IMR-90 (cell line): ENCODE measurements at regions not wholly inside any gene's neighbourhood (a gene's known extent, or its start where the extent isn't known, plus 50 kb on each side); places are given as distances from the start of the nearest gene placed in this dataset.

Source experiments
- ATAC-seq: fragments of 200-7000 bp; cut with Tn5 transposase; 2 replicates; pipeline ENCODE4 v1.9.1; 2020; ENCODE audit warnings: low read depth, mild to moderate bottlenecking, moderate library complexity
- BruUV-seq: library from RNA; stranded (reverse); fragments of 400-500 nt; replicated peaks from 2 replicates; lab custom pipeline; 2021; lab: Mats Ljungman, UMichigan
- CTCF ChIA-PET: fragments of 300-600 bp; formaldehyde crosslinking; extraction: SDS; loops from one replicate; lab custom pipeline; 2021; ENCODE audit warnings: antibody characterized with exemption; lab: Yijun Ruan, JAX
- POLR2A ChIA-PET: fragments of 300-600 bp; sonication (Branson Sonifier 250); formaldehyde crosslinking; loops from one replicate; lab custom pipeline; 2022; ENCODE audit warnings: antibody characterized with exemption; ENCODE audit not compliant: unreplicated experiment; lab: Charles Lee
- DNase-seq: peaks from one replicate; pipeline ENCODE4 v3.0.0; 2013
- H2AFZ ChIP-seq: replicated peaks from 2 replicates; pipeline ENCODE3; 2013; ENCODE audit warnings: low read length, mild to moderate bottlenecking; ENCODE audit not compliant: poor library complexity
- H2AK5ac ChIP-seq: 2 replicates; pipeline ENCODE4 v1.6.1; 2013; ENCODE audit warnings: low read depth, low read length, inconsistent platforms
- H2AK9ac ChIP-seq: replicated peaks from 2 replicates; pipeline ENCODE3; 2013; ENCODE audit warnings: mild to moderate bottlenecking, low read depth, low read length, moderate library complexity; ENCODE audit not compliant: poor library complexity
- H2BK120ac ChIP-seq: 2 replicates; pipeline ENCODE4 v1.6.1; 2013; ENCODE audit warnings: low read depth, low read length, inconsistent platforms
- H2BK15ac ChIP-seq: 3 replicates; pipeline ENCODE4 v1.6.1; 2013; ENCODE audit warnings: low read depth, low read length, inconsistent platforms
- H2BK20ac ChIP-seq: 2 replicates; pipeline ENCODE4 v1.6.1; 2013; ENCODE audit warnings: low read depth, mild to moderate bottlenecking, inconsistent platforms, low read length, moderate library complexity
- H2BK5ac ChIP-seq: 2 replicates; pipeline ENCODE4 v1.6.1; 2013; ENCODE audit warnings: mild to moderate bottlenecking, low read depth, low read length, inconsistent platforms; ENCODE audit not compliant: poor library complexity, severe bottlenecking
- H3K14ac ChIP-seq: replicated peaks from 2 replicates; pipeline ENCODE4 v1.6.1; 2013; ENCODE audit warnings: low read depth, low read length, inconsistent platforms
- H3K18ac ChIP-seq: 2 replicates; pipeline ENCODE4 v1.6.1; 2013; ENCODE audit warnings: low read depth, low read length, control low read depth
- H3K23ac ChIP-seq: 2 replicates; pipeline ENCODE4 v1.6.1; 2013; ENCODE audit warnings: low read depth, low read length, inconsistent platforms
- H3K27ac ChIP-seq: 2 replicates; pipeline ENCODE4 v1.5.1; 2013; ENCODE audit warnings: mild to moderate bottlenecking, control low read depth, low read length; ENCODE audit not compliant: insufficient read depth
- H3K27me3 ChIP-seq: 2 replicates; pipeline ENCODE4 v1.6.1; 2013; ENCODE audit warnings: low read length; ENCODE audit not compliant: control insufficient read depth, insufficient read depth
- H3K36me3 ChIP-seq: 2 replicates; pipeline ENCODE4 v1.6.1; 2013; ENCODE audit warnings: low read length, mixed read lengths; ENCODE audit not compliant: control insufficient read depth, insufficient read depth
- H3K4ac ChIP-seq: 2 replicates; pipeline ENCODE4 v1.6.1; 2013; ENCODE audit warnings: low read depth, low read length, inconsistent platforms
- H3K4me1 ChIP-seq: 2 replicates; pipeline ENCODE4 v1.6.1; 2013; ENCODE audit warnings: low read length, mixed read lengths; ENCODE audit not compliant: control insufficient read depth, insufficient read depth
- H3K4me2 ChIP-seq: 2 replicates; pipeline ENCODE4 v1.6.1; 2013; ENCODE audit warnings: low read depth, mild to moderate bottlenecking, control low read depth, low read length, moderate library complexity
- H3K4me3 ChIP-seq: 2 replicates; pipeline ENCODE4 v1.5.1; 2013; ENCODE audit warnings: low read depth, mild to moderate bottlenecking, control low read depth, low read length, moderate library complexity; ENCODE audit not compliant: insufficient read depth
- H3K56ac ChIP-seq: 2 replicates; pipeline ENCODE4 v1.6.1; 2013; ENCODE audit warnings: low read length, inconsistent platforms; ENCODE audit not compliant: insufficient read depth; ENCODE audit errors: extremely low read depth
- H3K79me1 ChIP-seq, 2 experiments: 2 replicates each; pipeline ENCODE4 v1.6.1; 2013; ENCODE audit warnings: low read length in 2 of 2, inconsistent platforms in 1 of 2, low read depth in 1 of 2
- H3K9ac ChIP-seq: 2 replicates; pipeline ENCODE4 v1.6.1; 2013; ENCODE audit warnings: low read depth, low read length, control low read depth
- H3K9me1 ChIP-seq: 2 replicates; pipeline ENCODE4 v1.6.1; 2013; ENCODE audit warnings: low read length, inconsistent platforms; ENCODE audit not compliant: insufficient read depth
- H3K9me3 ChIP-seq: 2 replicates; pipeline ENCODE4 v1.6.1; 2013; ENCODE audit warnings: low read length; ENCODE audit not compliant: control insufficient read depth, insufficient read depth
- H4K20me1 ChIP-seq: 2 replicates; pipeline ENCODE4 v1.6.1; 2013; ENCODE audit warnings: low read length, inconsistent platforms; ENCODE audit not compliant: insufficient read depth
- H4K5ac ChIP-seq: 2 replicates; pipeline ENCODE4 v1.6.1; 2013; ENCODE audit warnings: mild to moderate bottlenecking, low read depth, low read length, control low read depth
- H4K8ac ChIP-seq, 2 experiments: 2 replicates each; pipeline ENCODE4 v1.6.1; 2013; ENCODE audit warnings: low read depth in 2 of 2, low read length in 2 of 2, control low read depth in 1 of 2, inconsistent platforms in 1 of 2
- H4K91ac ChIP-seq: 2 replicates; pipeline ENCODE4 v1.6.1; 2013; ENCODE audit warnings: low read depth, low read length, inconsistent platforms; ENCODE audit not compliant: insufficient read depth
- CHD1 ChIP-seq: IDR thresholded peaks from 2 replicates; pipeline ENCODE4 v1.6.1; 2012; ENCODE audit warnings: low read depth, low read length, improper control_type of control experiment
- ELK1 ChIP-seq: fragments of 150-350 bp; IDR thresholded peaks from 2 replicates; pipeline ENCODE4 v1.6.1; 2016; ENCODE audit warnings: low read depth, mild to moderate bottlenecking, low read length, moderate library complexity, borderline replicate concordance
- FOS ChIP-seq: fragments of 150-350 bp; IDR thresholded peaks from 2 replicates; pipeline ENCODE4 v1.6.1; 2016; ENCODE audit warnings: low read depth, low read length
- MAFK ChIP-seq: IDR thresholded peaks from 2 replicates; pipeline ENCODE4 v1.6.1; 2012; ENCODE audit warnings: low read depth, low read length, improper control_type of control experiment
- MAZ ChIP-seq: IDR thresholded peaks from 2 replicates; pipeline ENCODE4 v1.6.1; 2012; ENCODE audit warnings: low read depth, mild to moderate bottlenecking, low read length, improper control_type of control experiment, moderate library complexity, borderline replicate concordance
- MXI1 ChIP-seq: IDR thresholded peaks from 2 replicates; pipeline ENCODE4 v1.6.1; 2012; ENCODE audit warnings: low read depth, mild to moderate bottlenecking, low read length, moderate library complexity, borderline replicate concordance
- NFE2L2 ChIP-seq: fragments of 150-350 bp; IDR thresholded peaks from 2 replicates; pipeline ENCODE4 v1.6.1; 2016; ENCODE audit warnings: low read depth, mild to moderate bottlenecking, low read length
- POLR2A ChIP-seq: IDR thresholded peaks from 2 replicates; pipeline ENCODE4 v1.6.1; 2012; ENCODE audit warnings: mild to moderate bottlenecking, low read depth, low read length
- RAD21 ChIP-seq: IDR thresholded peaks from 2 replicates; pipeline ENCODE4 v1.6.1; 2012; ENCODE audit warnings: low read length, improper control_type of control experiment
- RCOR1 ChIP-seq: IDR thresholded peaks from 2 replicates; pipeline ENCODE4 v1.6.1; 2012; ENCODE audit warnings: mild to moderate bottlenecking, low read length, improper control_type of control experiment; ENCODE audit not compliant: insufficient replicate concordance
- SMC3 ChIP-seq: fragments of 150-350 bp; IDR thresholded peaks from 2 replicates; pipeline ENCODE4 v1.6.1; 2016; ENCODE audit warnings: low read depth, mild to moderate bottlenecking, antibody characterized with exemption, low read length, moderate library complexity
- WGBS, 2 experiments: methylation state at CpG; one replicate each; pipeline versions ENCODE4 v1.1.5 to v1.1.7; 2013; ENCODE audit warnings: missing lambda C conversion rate in 2 of 2; ENCODE audit not compliant: insufficient read length in 1 of 2; ENCODE audit errors: extremely low coverage in 2 of 2; 5-methylcytosine and 5-hydroxymethylcytosine counted together
- dilution Hi-C: fragments of 300-500 bp; cut with HindIII; formaldehyde crosslinking; loops from one replicate; pipeline ENCODE4 v1.14.3; 2018; ENCODE audit warnings: low sequenced_read_pairs; ENCODE audit not compliant: unreplicated experiment
- in situ Hi-C: fragments of 300-500 bp; cut with MboI; formaldehyde crosslinking; loops from 3 replicates; pipeline ENCODE4 v1.14.3; 2019; ENCODE audit warnings: low sequenced_read_pairs, inconsistent platforms, mixed read lengths
- intact Hi-C: fragments of 100-400 bp; cut with micrococcal nuclease; formaldehyde crosslinking; loops from 2 replicates; pipeline ENCODE4 v1.10.0; 2022
- TF ChIP-seq, protein P1 (sequence below): conservative IDR thresholded peaks from 2 replicates; pipeline ENCODE4 v1.5.1; 2012; ENCODE audit warnings: mild to moderate bottlenecking, low read depth, low read length, improper control_type of control experiment

DNA sequence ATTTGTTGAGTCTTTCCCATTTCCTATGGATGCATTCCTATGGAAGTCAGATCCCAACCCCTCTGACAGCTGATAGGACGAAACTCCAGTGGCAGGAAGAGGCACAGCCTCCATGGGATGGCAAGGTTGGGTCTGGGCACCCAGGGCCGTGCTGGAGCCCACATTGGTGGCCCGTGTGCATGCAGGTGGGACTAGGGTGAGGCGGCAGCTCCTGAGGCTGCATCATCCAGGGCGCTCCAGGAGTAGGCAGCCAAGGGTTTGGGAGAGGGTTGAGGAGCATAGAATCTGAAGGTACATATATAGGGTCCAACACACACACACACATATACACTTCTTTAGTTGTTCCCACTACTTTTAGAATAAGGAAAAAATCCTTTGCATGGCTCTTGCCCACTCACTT is 81.4 kb upstream of the BMPER start:
- BruUV-seq, result no TSS peak
- Histone ChIP-seq H3K23ac (no peak overlapping the region), H2BK5ac (no peak overlapping the region), H4K91ac (no peak overlapping the region), H3K4me2 (no peak overlapping the region), H3K4me3 (no peak overlapping the region), H2AK9ac (no peak overlapping the region), H3K79me1 (no peaks in the 10 kb centered on the region), H3K4ac (no peak overlapping the region), H2AK5ac (no peak overlapping the region), H3K9ac (no peak overlapping the region), H3K9me1 (no peaks in the 10 kb centered on the region), H4K20me1 (no peaks in the 10 kb centered on the region), H4K5ac (no peak overlapping the region), H3K14ac (no peak overlapping the region), H3K27me3 (peaks cover 6% of the 10 kb centered on the region; the same call in 1 of the 2 replicates), H4K8ac (no peak overlapping the region), H3K9me3 (peaks cover 3% of the 10 kb centered on the region; the same call in 1 of the 2 replicates), H2BK15ac (no peak overlapping the region), H2BK20ac (no peak overlapping the region), H3K36me3 (no peaks in the 10 kb centered on the region), H2AFZ (no peak overlapping the region), H3K56ac (no peak overlapping the region), H3K27ac (no peak overlapping the region), H3K4me1 (no peaks in the 10 kb centered on the region), H3K18ac (no peak overlapping the region), H2BK120ac (no peak overlapping the region)
- in situ Hi-C loops, result no loop called here
- DNase-seq (no peak), ATAC-seq (no peak)
- ChIA-PET POLR2A (no interaction called here), CTCF (no interaction called here)
- intact Hi-C loops, result no loop called here
- WGBS, 2 experiments, result no CpG with 5 or more reads among the region's 5 CpGs
- TF ChIP-seq MXI1 (no peak), NFE2L2 (no peak), SMC3 (no peak), MAFK (no peak), POLR2A (no peak), ELK1 (no peak), MAZ (no peak), CHD1 (no peak), RAD21 (no peak), FOS (no peak), RCOR1 (no peak)
- TF ChIP-seq, protein P1, sequence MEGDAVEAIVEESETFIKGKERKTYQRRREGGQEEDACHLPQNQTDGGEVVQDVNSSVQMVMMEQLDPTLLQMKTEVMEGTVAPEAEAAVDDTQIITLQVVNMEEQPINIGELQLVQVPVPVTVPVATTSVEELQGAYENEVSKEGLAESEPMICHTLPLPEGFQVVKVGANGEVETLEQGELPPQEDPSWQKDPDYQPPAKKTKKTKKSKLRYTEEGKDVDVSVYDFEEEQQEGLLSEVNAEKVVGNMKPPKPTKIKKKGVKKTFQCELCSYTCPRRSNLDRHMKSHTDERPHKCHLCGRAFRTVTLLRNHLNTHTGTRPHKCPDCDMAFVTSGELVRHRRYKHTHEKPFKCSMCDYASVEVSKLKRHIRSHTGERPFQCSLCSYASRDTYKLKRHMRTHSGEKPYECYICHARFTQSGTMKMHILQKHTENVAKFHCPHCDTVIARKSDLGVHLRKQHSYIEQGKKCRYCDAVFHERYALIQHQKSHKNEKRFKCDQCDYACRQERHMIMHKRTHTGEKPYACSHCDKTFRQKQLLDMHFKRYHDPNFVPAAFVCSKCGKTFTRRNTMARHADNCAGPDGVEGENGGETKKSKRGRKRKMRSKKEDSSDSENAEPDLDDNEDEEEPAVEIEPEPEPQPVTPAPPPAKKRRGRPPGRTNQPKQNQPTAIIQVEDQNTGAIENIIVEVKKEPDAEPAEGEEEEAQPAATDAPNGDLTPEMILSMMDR, result no peak
- dilution Hi-C loops, result no loop called here
